H1 (cell line): ENCODE measurements at regions not wholly inside any gene's neighbourhood (a gene's known extent, or its start where the extent isn't known, plus 50 kb on each side); places are given as distances from the start of the nearest gene placed in this dataset.

Experiments
- CTCF ChIA-PET: fragments of 300-600 bp; sonication (Branson Sonifier 250); formaldehyde crosslinking; loops from one replicate; lab custom pipeline; 2021; ENCODE audit not compliant: partially characterized antibody; lab: Charles Lee
- POLR2A ChIA-PET: fragments of 300-600 bp; sonication (Branson Sonifier 250); formaldehyde crosslinking; loops from one replicate; lab custom pipeline; 2021; ENCODE audit warnings: inconsistent platforms; ENCODE audit not compliant: partially characterized antibody; lab: Charles Lee
- DNase-seq, 2 experiments: peaks; one replicate each; pipeline versions ENCODE4 v3.0.0 to v3.0.0-alpha.2; 2010 to 2022; ENCODE audit warnings: low spot score in 2 of 2, low read depth in 1 of 2, mixed read lengths in 1 of 2
- FAIRE-seq: peaks from 2 replicates; lab custom pipeline; 2011; peaks lifted over from hg19 to GRCh38; lab: Jason Lieb, UNC
- H2AFZ ChIP-seq: 2 replicates; pipeline ENCODE4 v1.8.1; 2012; ENCODE audit warnings: low read length, inconsistent platforms
- H2AK5ac ChIP-seq: 2 replicates; pipeline ENCODE4 v1.6.1; 2013; ENCODE audit warnings: low read depth, low read length
- H2BK120ac ChIP-seq: replicated peaks from 2 replicates; pipeline ENCODE3; 2013; ENCODE audit warnings: low read depth, low read length, inconsistent platforms
- H2BK12ac ChIP-seq: 2 replicates; pipeline ENCODE4 v1.6.1; 2013; ENCODE audit warnings: low read depth, low read length
- H2BK15ac ChIP-seq: 2 replicates; pipeline ENCODE4 v1.6.1; 2013; ENCODE audit warnings: low read length
- H2BK20ac ChIP-seq: 2 replicates; pipeline ENCODE4 v1.6.1; 2013; ENCODE audit warnings: low read length
- H2BK5ac ChIP-seq: 2 replicates; pipeline ENCODE4 v1.6.1; 2013; ENCODE audit warnings: low read depth, low read length
- H3K14ac ChIP-seq: 2 replicates; pipeline ENCODE4 v1.6.1; 2013; ENCODE audit warnings: inconsistent platforms; ENCODE audit not compliant: insufficient read length
- H3K18ac ChIP-seq: 2 replicates; pipeline ENCODE4 v1.6.1; 2013; ENCODE audit warnings: low read length; ENCODE audit errors: extremely low read depth
- H3K23ac ChIP-seq: 2 replicates; pipeline ENCODE4 v1.6.1; 2013; ENCODE audit warnings: inconsistent platforms; ENCODE audit not compliant: insufficient read length
- H3K23me2 ChIP-seq: 2 replicates; pipeline ENCODE4 v1.6.1; 2013; ENCODE audit warnings: low read depth, low read length
- H3K27ac ChIP-seq: 2 replicates; pipeline ENCODE4 v1.6.1; 2011; ENCODE audit warnings: low read depth, low read length, inconsistent platforms
- H3K27me3 ChIP-seq, 4 experiments: replicated peaks in 1 of 4; 1 replicate in 1 of 4; 2 replicates in 3 of 4; pipeline versions ENCODE4 v1.6.1 to v1.8.1; 2011 to 2013; ENCODE audit warnings: low read length in 3 of 4, mild to moderate bottlenecking in 3 of 4, inconsistent platforms in 2 of 4, mixed read lengths in 2 of 4, moderate library complexity in 1 of 4; ENCODE audit not compliant: control insufficient read depth in 3 of 4, insufficient read depth in 3 of 4; ENCODE audit errors: extremely low read depth in 1 of 4
- H3K36me3 ChIP-seq, 4 experiments: 2 replicates each; pipeline versions ENCODE4 v1.6.1 to v1.8.1; 2011 to 2013; ENCODE audit warnings: mild to moderate bottlenecking in 4 of 4, low read length in 3 of 4, moderate library complexity in 2 of 4, control low read depth in 1 of 4, inconsistent platforms in 1 of 4; ENCODE audit not compliant: insufficient read depth in 4 of 4, control insufficient read depth in 2 of 4
- H3K4ac ChIP-seq: replicated peaks from 2 replicates; pipeline ENCODE3; 2013; ENCODE audit warnings: low read length, low read depth, mixed read lengths, inconsistent platforms; ENCODE audit not compliant: insufficient read length
- H3K4me1 ChIP-seq, 4 experiments: replicated peaks in 1 of 4; 1 replicate in 1 of 4; 2 replicates in 3 of 4; pipeline versions ENCODE4 v1.6.1 to v1.8.1; 2011 to 2013; ENCODE audit warnings: low read length in 3 of 4, inconsistent platforms in 2 of 4, mixed read lengths in 1 of 4; ENCODE audit not compliant: insufficient read depth in 4 of 4, control insufficient read depth in 3 of 4
- H3K4me2 ChIP-seq, 2 experiments: 2 replicates each; pipeline versions ENCODE4 v1.6.1 to v1.8.1; 2011 to 2013; ENCODE audit warnings: low read depth in 2 of 2, low read length in 2 of 2, control low read depth in 1 of 2, inconsistent platforms in 1 of 2, mild to moderate bottlenecking in 1 of 2; ENCODE audit not compliant: insufficient read depth in 1 of 2
- H3K4me3 ChIP-seq, 4 experiments: fragments of 200-600, 300-600 bp in 1 of 4; sonication (generic), shearing (Covaris generic), sonication (Bioruptor Twin) in 1 of 4; 2 replicates each; pipeline versions ENCODE4 v1.5.1 to v1.8.1; 2011 to 2016; ENCODE audit warnings: low read length in 4 of 4, low read depth in 3 of 4, control low read depth in 2 of 4, inconsistent platforms in 2 of 4, mild to moderate bottlenecking in 2 of 4, mixed read lengths in 1 of 4, moderate library complexity in 1 of 4; ENCODE audit not compliant: insufficient read depth in 2 of 4; ENCODE audit errors: extremely low read depth in 1 of 4
- H3K56ac ChIP-seq: replicated peaks from 2 replicates; pipeline ENCODE3; 2013; ENCODE audit warnings: low read depth, mild to moderate bottlenecking, mixed read lengths, low read length, inconsistent platforms; ENCODE audit not compliant: insufficient read length
- H3K79me1 ChIP-seq: 2 replicates; pipeline ENCODE4 v1.6.1; 2013; ENCODE audit warnings: low read depth, low read length, control low read depth
- H3K79me2 ChIP-seq, 2 experiments: 2 replicates each; pipeline versions ENCODE4 v1.6.1 to v1.8.1; 2012 to 2013; ENCODE audit warnings: low read length in 2 of 2, mild to moderate bottlenecking in 2 of 2, inconsistent platforms in 1 of 2; ENCODE audit not compliant: insufficient read depth in 2 of 2, control insufficient read depth in 1 of 2
- H3K9ac ChIP-seq, 4 experiments: replicated peaks in 1 of 4; 1 replicate in 1 of 4; 2 replicates in 3 of 4; pipeline versions ENCODE4 v1.6.1 to v1.8.1; 2011 to 2013; ENCODE audit warnings: low read depth in 3 of 4, low read length in 3 of 4, control low read depth in 2 of 4, mild to moderate bottlenecking in 2 of 4, moderate library complexity in 2 of 4, inconsistent platforms in 1 of 4; ENCODE audit errors: extremely low read depth in 1 of 4
- H3K9me3 ChIP-seq, 2 experiments: 2 replicates each; pipeline versions ENCODE4 v1.6.1 to v1.8.1; 2012 to 2013; ENCODE audit warnings: mild to moderate bottlenecking in 2 of 2, moderate library complexity in 2 of 2, control low read depth in 1 of 2, inconsistent platforms in 1 of 2, low read depth in 1 of 2, low read length in 1 of 2, mixed read lengths in 1 of 2; ENCODE audit not compliant: insufficient read depth in 2 of 2
- H4K20me1 ChIP-seq, 2 experiments: replicated peaks in 1 of 2; 2 replicates each; pipeline versions ENCODE3 to v1.8.1; 2011 to 2013; ENCODE audit warnings: inconsistent platforms in 2 of 2, low read length in 2 of 2, mild to moderate bottlenecking in 1 of 2; ENCODE audit not compliant: insufficient read depth in 2 of 2, control insufficient read depth in 1 of 2
- H4K5ac ChIP-seq: 2 replicates; pipeline ENCODE4 v1.6.1; 2013; ENCODE audit warnings: low read length, low read depth, mixed read lengths, inconsistent platforms; ENCODE audit not compliant: insufficient read length
- H4K8ac ChIP-seq: 2 replicates; pipeline ENCODE4 v1.8.0; 2013; ENCODE audit warnings: mild to moderate bottlenecking, moderate library complexity, low read length, inconsistent platforms; ENCODE audit not compliant: insufficient read depth; ENCODE audit errors: extremely low read depth
- H4K91ac ChIP-seq: replicated peaks from 2 replicates; pipeline ENCODE3; 2013; ENCODE audit warnings: low read length, mixed read lengths, inconsistent platforms; ENCODE audit not compliant: insufficient read length
- BCL11A ChIP-seq, 2 experiments: IDR thresholded peaks; one replicate each; pipeline ENCODE4 v1.6.1; 2011; ENCODE audit warnings: low read depth in 2 of 2, low read length in 2 of 2, mild to moderate bottlenecking in 2 of 2
- RAD21 ChIP-seq, 2 experiments: IDR thresholded peaks in 1 of 2; conservative IDR thresholded peaks in 1 of 2; 2 replicates each; pipeline ENCODE4 v1.6.1; 2011; ENCODE audit warnings: low read depth in 2 of 2, low read length in 2 of 2, improper control_type of control experiment in 1 of 2, inconsistent platforms in 1 of 2, mild to moderate bottlenecking in 1 of 2, moderate library complexity in 1 of 2
- WGBS, 2 experiments: shearing (Covaris generic) in 1 of 2; methylation state at CpG; one replicate each; pipeline versions ENCODE4 v1.1.6 to v1.1.7; 2013 to 2015; ENCODE audit warnings: low lambda C conversion rate in 2 of 2, mixed read lengths in 2 of 2, inconsistent platforms in 1 of 2, low coverage in 1 of 2, missing lambda C conversion rate in 1 of 2; ENCODE audit not compliant: insufficient replicate concordance in 2 of 2, insufficient coverage in 1 of 2, insufficient read length in 1 of 2; ENCODE audit errors: extremely low coverage in 1 of 2, missing lambda C conversion rate in 1 of 2; 5-methylcytosine and 5-hydroxymethylcytosine counted together
- TF ChIP-seq, protein P1 (sequence below), 3 experiments: IDR thresholded peaks; 1 replicate in 2 of 3; 2 replicates in 1 of 3; pipeline versions ENCODE4 v1.5.1 to v1.6.1; 2011; ENCODE audit warnings: low read length in 3 of 3, mild to moderate bottlenecking in 3 of 3, inconsistent platforms in 2 of 3, low read depth in 1 of 3, moderate library complexity in 1 of 3; ENCODE audit not compliant: insufficient read depth in 1 of 3; ENCODE audit errors: control extremely low read depth in 1 of 3

DNA sequence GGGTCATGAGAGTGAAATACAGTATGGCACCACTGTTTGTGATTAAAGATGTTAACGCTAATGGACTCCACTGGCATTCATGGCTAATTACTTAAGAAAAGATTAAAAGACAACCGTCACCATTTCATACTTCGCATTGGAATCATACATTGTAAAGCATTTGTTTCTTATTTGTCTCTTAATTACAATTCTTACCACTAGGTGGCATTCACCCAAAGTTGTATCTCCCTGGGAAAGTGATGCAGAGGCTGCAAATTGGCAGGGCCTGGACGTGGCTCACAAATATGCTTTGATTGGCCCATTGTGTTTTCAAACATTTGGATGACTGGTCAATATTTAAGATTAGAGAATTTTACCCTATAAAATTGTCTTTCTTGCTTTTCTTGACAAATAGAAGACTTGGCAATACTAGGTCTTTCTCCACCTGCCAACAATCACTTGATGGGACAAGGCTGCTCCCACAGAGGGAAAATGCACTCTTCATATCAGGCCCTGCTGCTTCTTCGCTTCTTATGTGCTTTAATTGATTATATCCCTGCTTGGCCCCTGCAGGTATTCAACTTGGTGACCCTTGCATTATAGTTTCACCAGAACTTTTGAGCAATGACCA, 72.1 kb upstream of the STARD3NL start:
- Histone ChIP-seq H4K5ac (no peak overlapping the region), H3K56ac (no peak overlapping the region), H3K14ac (no peak overlapping the region), H3K79me2 (no peaks in the 10 kb centered on the region), H3K36me3 (no peaks in the 10 kb centered on the region), H3K27me3 (no peaks in the 10 kb centered on the region), H2BK5ac (no peak overlapping the region), H2BK120ac (no peak overlapping the region), H3K23ac (no peak overlapping the region), H3K4ac (no peak overlapping the region), H3K18ac (no peak overlapping the region), H2AK5ac (no peak overlapping the region), H2BK15ac (no peak overlapping the region), H3K4me3 (no peak overlapping the region), H3K23me2 (no peaks in the 10 kb centered on the region), H2AFZ (no peak overlapping the region), H3K27ac (no peak overlapping the region), H3K4me1 (no peaks in the 10 kb centered on the region), H2BK20ac (no peak overlapping the region), H4K8ac (no peak overlapping the region), H3K4me2 (no peak overlapping the region), H3K9ac (no peak overlapping the region), H3K79me1 (no peaks in the 10 kb centered on the region), H2BK12ac (no peak overlapping the region), H4K20me1 (no peaks in the 10 kb centered on the region), H4K91ac (no peak overlapping the region), H3K9me3 (no peaks in the 10 kb centered on the region)
- DNase-seq: no peak
- ChIA-PET CTCF (interaction anchor here (0.8 to 4.9 kb wide), 6 partner anchors 110 to 222 kb away, joined by 3 to 51 read pairs (median 6); no protein-coding TSS in a partner anchor), POLR2A (no interaction called here)
- 63% methylated on average over 5 of the region's 5 CpGs; no CpG with 5 or more reads in 1 of the 2 experiments for WGBS, 2 experiments
- TF ChIP-seq, protein P1, sequence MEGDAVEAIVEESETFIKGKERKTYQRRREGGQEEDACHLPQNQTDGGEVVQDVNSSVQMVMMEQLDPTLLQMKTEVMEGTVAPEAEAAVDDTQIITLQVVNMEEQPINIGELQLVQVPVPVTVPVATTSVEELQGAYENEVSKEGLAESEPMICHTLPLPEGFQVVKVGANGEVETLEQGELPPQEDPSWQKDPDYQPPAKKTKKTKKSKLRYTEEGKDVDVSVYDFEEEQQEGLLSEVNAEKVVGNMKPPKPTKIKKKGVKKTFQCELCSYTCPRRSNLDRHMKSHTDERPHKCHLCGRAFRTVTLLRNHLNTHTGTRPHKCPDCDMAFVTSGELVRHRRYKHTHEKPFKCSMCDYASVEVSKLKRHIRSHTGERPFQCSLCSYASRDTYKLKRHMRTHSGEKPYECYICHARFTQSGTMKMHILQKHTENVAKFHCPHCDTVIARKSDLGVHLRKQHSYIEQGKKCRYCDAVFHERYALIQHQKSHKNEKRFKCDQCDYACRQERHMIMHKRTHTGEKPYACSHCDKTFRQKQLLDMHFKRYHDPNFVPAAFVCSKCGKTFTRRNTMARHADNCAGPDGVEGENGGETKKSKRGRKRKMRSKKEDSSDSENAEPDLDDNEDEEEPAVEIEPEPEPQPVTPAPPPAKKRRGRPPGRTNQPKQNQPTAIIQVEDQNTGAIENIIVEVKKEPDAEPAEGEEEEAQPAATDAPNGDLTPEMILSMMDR (IDR thresholded peaks at IDR 0.05; ENCODE audit: control extremely low read depth in 1 of 3, insufficient read depth in 1 of 3, low read depth in 1 of 3, low read length in 3 of 3): peak in 2 of 3 experiments; percentile 50 to 54; a peak in 2 of 4 replicates
- peak; percentile 51 to 52 for TF ChIP-seq RAD21 (IDR thresholded peaks at IDR 0.05 in 1 of 2, conservative IDR thresholded peaks at IDR 0.05 in 1 of 2; ENCODE audit: low read depth in 2 of 2, low read length in 2 of 2)
- TF ChIP-seq BCL11A (IDR thresholded peaks at IDR 0.05; ENCODE audit: low read depth in 2 of 2, low read length in 2 of 2): no peak
- FAIRE-seq: peak; percentile 74
